ENCODE measurements at regions not wholly inside any gene's neighbourhood (a gene's known extent, or its start where the extent isn't known, plus 50 kb on each side); places are given as distances from the start of the nearest gene placed in this dataset.
"Not testable (repeated sequence)": the region's sequence is repeated elsewhere in the genome, so short reads cannot be mapped to it uniquely, and the experiment has no call there.

GRCh38 chr15:66886686-66887273 is 178.6 kb upstream of the SMAD3 start:
- no peak overlapping the region for H3K27ac ChIP-seq
- TF ChIP-seq CTCF (conservative IDR thresholded peaks at IDR 0.05) = no peak

- H3K27ac ChIP-seq = not testable (repeated sequence)
These were observed 176.1 kb upstream of the SMAD3 start for GRCh38 chr15:66889298-66889697.

DNA sequence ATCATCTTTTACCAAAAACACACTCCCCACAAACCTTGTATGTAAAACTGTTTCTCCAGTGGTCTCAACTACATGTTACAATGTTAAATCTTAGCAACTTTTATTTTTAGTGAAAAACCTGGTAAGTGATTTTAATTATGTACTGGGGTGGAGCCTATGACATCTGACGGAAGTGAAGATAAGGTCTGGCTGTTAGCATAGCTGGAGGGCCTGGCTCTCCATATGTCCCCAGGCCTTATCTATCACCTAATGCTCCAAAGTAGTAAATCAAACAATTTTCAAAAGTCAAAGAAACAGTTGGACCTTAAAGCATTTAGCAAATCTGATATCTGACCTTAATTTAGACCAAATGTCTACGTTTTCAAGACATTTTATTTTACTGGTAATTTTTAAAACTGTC is 173.6 kb upstream of the SMAD3 start:
- no peak overlapping the region for H3K27ac ChIP-seq
- no peak for TF ChIP-seq CTCF (conservative IDR thresholded peaks at IDR 0.05)

- no peak overlapping the region for H3K27ac ChIP-seq
- TF ChIP-seq CTCF (conservative IDR thresholded peaks at IDR 0.05) = no peak
These were observed 172.1 kb upstream of the SMAD3 start for GRCh38 chr15:66893294-66893693.

DNA sequence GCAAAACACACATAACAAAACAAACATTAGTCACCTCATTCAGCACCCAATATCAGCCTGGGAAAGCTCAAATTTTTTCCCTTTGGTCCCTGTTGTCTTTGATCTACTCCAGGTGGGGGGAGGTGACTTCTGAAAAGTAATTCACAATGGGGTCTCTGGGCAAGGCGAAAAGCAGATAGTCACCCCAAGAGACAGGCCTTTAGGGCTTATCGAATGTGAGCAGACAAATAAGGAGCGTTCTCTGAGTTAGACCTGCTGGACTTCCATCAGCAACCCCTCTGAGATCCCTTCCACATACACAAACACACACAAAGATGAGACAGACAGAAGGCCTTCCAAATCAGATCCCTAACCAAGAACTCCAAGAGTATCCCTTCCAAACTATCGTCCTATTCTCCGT is 171.0 kb upstream of the SMAD3 start:
- TF ChIP-seq CTCF (conservative IDR thresholded peaks at IDR 0.05) = no peak
- H3K27ac ChIP-seq = no peak overlapping the region

- no peak overlapping the region for H3K27ac ChIP-seq
- no peak for TF ChIP-seq CTCF (conservative IDR thresholded peaks at IDR 0.05)
These were observed 170.2 kb upstream of the SMAD3 start for GRCh38 chr15:66894986-66895780.

DNA sequence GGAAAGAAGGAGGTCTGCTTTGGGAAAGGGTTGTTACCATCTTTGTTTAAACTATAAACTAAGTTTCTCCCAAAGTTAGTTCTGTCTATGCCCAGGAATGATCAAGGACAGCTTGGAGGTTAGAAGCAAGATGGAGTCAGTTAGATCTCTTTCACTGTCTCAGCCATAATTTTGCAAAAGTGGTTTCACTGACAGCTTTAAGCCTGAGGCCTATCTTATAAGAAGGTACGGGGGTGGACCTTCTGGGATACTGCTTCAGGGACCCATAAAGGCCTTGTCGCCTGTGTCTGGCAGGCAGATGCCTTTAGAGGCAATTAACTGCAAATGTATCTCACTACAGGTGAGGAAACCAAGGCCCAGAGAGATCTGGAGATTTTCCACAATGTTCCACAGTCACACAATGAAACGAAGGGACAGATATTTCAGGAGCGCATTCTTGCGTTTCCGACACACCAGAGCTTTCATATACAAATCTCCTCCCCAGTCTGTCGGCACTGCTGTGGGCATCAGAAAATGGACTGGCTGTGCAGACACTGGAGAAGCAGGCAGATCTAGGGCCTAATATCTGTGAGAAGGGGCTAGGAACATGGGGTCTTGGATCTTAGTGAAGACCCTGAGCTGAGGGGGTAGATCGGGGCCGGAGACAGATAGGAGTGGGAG is 169.5 kb upstream of the SMAD3 start:
- no peak overlapping the region for H3K27ac ChIP-seq
- TF ChIP-seq CTCF (conservative IDR thresholded peaks at IDR 0.05) = no peak

GRCh38 chr15:66896611-66897010 is 168.8 kb upstream of the SMAD3 start:
- H3K27ac ChIP-seq = no peak overlapping the region
- TF ChIP-seq CTCF (conservative IDR thresholded peaks at IDR 0.05) = no peak
